HEK293T (cell line): ENCODE measurements at regions not wholly inside any gene's neighbourhood (a gene's known extent, or its start where the extent isn't known, plus 50 kb on each side); places are given as distances from the start of the nearest gene placed in this dataset.
"Not testable (repeated sequence)": the region's sequence is repeated elsewhere in the genome, so short reads cannot be mapped to it uniquely, and the experiment has no call there.

Experiments
- CTCF ChIA-PET: fragments of 350-600 bp; formaldehyde crosslinking; extraction: SDS; loops from one replicate; lab custom pipeline; 2021; ENCODE audit warnings: antibody characterized with exemption, inconsistent platforms; lab: Yijun Ruan, JAX
- POLR2A ChIA-PET: fragments of 350-600 bp; formaldehyde crosslinking; extraction: SDS; loops from one replicate; lab custom pipeline; 2020; ENCODE audit warnings: antibody characterized with exemption, inconsistent platforms; lab: Yijun Ruan, JAX
- DNase-seq: peaks from one replicate; pipeline ENCODE4 v3.0.0; 2012; ENCODE audit warnings: mixed read lengths; ENCODE audit errors: extremely low spot score
- ARNT ChIP-seq: fragments of 450-650 bp; IDR thresholded peaks from 2 replicates; pipeline ENCODE4 v1.6.1; 2017; ENCODE audit warnings: mild to moderate bottlenecking
- BHLHE40 ChIP-seq: fragments of 450-650 bp; IDR thresholded peaks from 2 replicates; pipeline ENCODE4 v1.6.1; 2016; ENCODE audit warnings: mild to moderate bottlenecking, moderate library complexity, borderline replicate concordance
- CTBP1 ChIP-seq: fragments of 450-650 bp; IDR thresholded peaks from 2 replicates; pipeline ENCODE4 v1.6.1; 2016; ENCODE audit warnings: borderline replicate concordance
- ELF4 ChIP-seq: fragments of 450-650 bp; IDR thresholded peaks from 2 replicates; pipeline ENCODE4 v1.6.1; 2017; ENCODE audit warnings: antibody characterized with exemption
- FOXA1 ChIP-seq: fragments of 450-650 bp; IDR thresholded peaks from 2 replicates; pipeline ENCODE4 v1.6.1; 2016; ENCODE audit warnings: mild to moderate bottlenecking
- FOXK2 ChIP-seq: fragments of 450-650 bp; IDR thresholded peaks from 2 replicates; pipeline ENCODE4 v1.6.1; 2016; ENCODE audit warnings: mild to moderate bottlenecking
- FOXM1 ChIP-seq: fragments of 450-650 bp; IDR thresholded peaks from 2 replicates; pipeline ENCODE4 v1.6.1; 2017; ENCODE audit warnings: mild to moderate bottlenecking, borderline replicate concordance
- HDGF ChIP-seq: fragments of 450-650 bp; IDR thresholded peaks from 2 replicates; pipeline ENCODE4 v1.6.1; 2017; ENCODE audit warnings: antibody characterized with exemption, borderline replicate concordance
- L3MBTL2 ChIP-seq: fragments of 450-650 bp; conservative IDR thresholded peaks from 2 replicates; pipeline ENCODE4 v1.6.1; 2016; ENCODE audit warnings: mild to moderate bottlenecking
- LEF1 ChIP-seq: fragments of 450-650 bp; IDR thresholded peaks from 2 replicates; pipeline ENCODE4 v1.6.1; 2017; ENCODE audit warnings: mild to moderate bottlenecking, borderline replicate concordance
- NFRKB ChIP-seq: fragments of 450-650 bp; IDR thresholded peaks from 2 replicates; pipeline ENCODE4 v1.6.1; 2016; ENCODE audit warnings: mild to moderate bottlenecking, moderate library complexity
- SP1 ChIP-seq: fragments of 450-650 bp; IDR thresholded peaks from 2 replicates; pipeline ENCODE4 v1.6.1; 2017
- SUZ12 ChIP-seq: fragments of 450-650 bp; IDR thresholded peaks from 2 replicates; pipeline ENCODE4 v1.6.1; 2016; ENCODE audit warnings: mild to moderate bottlenecking
- TARDBP ChIP-seq: fragments of 450-650 bp; IDR thresholded peaks from 2 replicates; pipeline ENCODE4 v1.6.1; 2016
- TF ChIP-seq, protein P1 (sequence below): fragments of 450-650 bp; IDR thresholded peaks from 2 replicates; pipeline ENCODE4 v1.6.1; 2016

- ChIA-PET POLR2A (no interaction called here), CTCF (no interaction called here)
- TF ChIP-seq HDGF (no peak), LEF1 (no peak), FOXM1 (no peak), ELF4 (no peak), SUZ12 (no peak), FOXK2 (no peak), SP1 (no peak), ARNT (no peak), FOXA1 (no peak), L3MBTL2 (no peak), TARDBP (no peak)
- no peak for DNase-seq
These were observed 2037.8 kb upstream of the LRRTM1 start for GRCh38 chr2:82342356-82342755.

- POLR2A ChIA-PET = no interaction called here
- CTCF ChIA-PET = no interaction called here
- DNase-seq = no peak
- no peak for TF ChIP-seq L3MBTL2
- TF ChIP-seq SUZ12 = no peak
- no peak for TF ChIP-seq FOXK2
- no peak for TF ChIP-seq HDGF
- TF ChIP-seq, protein P1, sequence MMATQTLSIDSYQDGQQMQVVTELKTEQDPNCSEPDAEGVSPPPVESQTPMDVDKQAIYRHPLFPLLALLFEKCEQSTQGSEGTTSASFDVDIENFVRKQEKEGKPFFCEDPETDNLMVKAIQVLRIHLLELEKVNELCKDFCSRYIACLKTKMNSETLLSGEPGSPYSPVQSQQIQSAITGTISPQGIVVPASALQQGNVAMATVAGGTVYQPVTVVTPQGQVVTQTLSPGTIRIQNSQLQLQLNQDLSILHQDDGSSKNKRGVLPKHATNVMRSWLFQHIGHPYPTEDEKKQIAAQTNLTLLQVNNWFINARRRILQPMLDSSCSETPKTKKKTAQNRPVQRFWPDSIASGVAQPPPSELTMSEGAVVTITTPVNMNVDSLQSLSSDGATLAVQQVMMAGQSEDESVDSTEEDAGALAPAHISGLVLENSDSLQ = no peak
- no peak for TF ChIP-seq FOXA1
- TF ChIP-seq SP1 = no peak
- no peak for TF ChIP-seq ELF4
- no peak for TF ChIP-seq CTBP1
- no peak for TF ChIP-seq FOXM1
- no peak for TF ChIP-seq LEF1
These were observed 2036.1 kb upstream of the LRRTM1 start for GRCh38 chr2:82340578-82341053.

DNA sequence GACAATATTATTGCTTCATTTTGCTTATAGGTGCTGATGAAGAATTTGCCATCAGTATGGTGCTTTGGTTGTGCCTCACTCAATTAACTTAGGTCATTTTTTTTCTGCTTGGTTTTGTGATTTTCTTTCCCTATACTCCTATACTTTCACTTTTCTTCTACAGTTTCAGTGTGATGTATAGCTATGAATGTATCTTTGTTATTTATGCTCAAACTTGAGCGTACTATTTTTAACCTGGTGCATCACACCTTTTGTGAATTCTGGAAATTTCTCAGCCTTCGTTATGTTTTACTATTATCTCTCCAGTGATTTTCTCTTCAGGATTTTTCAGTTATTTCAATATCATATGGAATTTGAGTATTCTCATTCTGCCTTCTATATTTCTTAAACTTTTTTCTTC, 2035.3 kb upstream of the LRRTM1 start:
- TF ChIP-seq L3MBTL2 (no peak), HDGF (no peak), FOXK2 (no peak), ARNT (no peak), NFRKB (no peak)
- TF ChIP-seq, protein P1 = no peak
- no peak for DNase-seq
- ChIA-PET POLR2A (no interaction called here), CTCF (no interaction called here)

- ChIA-PET CTCF (no interaction called here), POLR2A (no interaction called here)
- DNase-seq = no peak
- no peak for TF ChIP-seq L3MBTL2
- TF ChIP-seq TARDBP = no peak
- TF ChIP-seq SP1 = no peak
- no peak for TF ChIP-seq FOXM1
- no peak for TF ChIP-seq NFRKB
- TF ChIP-seq, protein P1 = no peak
These were observed 2029.1 kb upstream of the LRRTM1 start for GRCh38 chr2:82333697-82334096.

DNA sequence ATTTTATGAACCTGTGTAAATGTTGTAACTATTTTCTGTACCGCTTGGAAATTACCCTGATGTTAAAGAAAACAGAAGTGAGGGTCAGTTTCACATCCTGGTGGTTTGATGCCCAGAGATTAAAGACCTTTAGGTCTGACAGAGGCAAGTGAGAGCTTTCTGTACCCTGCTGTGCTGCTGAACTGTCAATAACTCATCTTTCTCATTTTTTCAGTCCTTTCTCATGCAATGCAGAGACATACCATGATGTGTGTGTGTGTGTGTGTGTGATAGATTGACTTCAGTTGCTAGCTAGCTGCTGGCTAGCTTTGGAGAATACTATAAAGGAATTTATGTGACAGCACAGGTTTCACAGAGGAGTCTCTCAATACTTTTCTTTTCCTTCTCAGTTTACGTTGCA, 2025.6 kb upstream of the LRRTM1 start:
- no peak for DNase-seq
- POLR2A ChIA-PET = no interaction called here

DNA sequence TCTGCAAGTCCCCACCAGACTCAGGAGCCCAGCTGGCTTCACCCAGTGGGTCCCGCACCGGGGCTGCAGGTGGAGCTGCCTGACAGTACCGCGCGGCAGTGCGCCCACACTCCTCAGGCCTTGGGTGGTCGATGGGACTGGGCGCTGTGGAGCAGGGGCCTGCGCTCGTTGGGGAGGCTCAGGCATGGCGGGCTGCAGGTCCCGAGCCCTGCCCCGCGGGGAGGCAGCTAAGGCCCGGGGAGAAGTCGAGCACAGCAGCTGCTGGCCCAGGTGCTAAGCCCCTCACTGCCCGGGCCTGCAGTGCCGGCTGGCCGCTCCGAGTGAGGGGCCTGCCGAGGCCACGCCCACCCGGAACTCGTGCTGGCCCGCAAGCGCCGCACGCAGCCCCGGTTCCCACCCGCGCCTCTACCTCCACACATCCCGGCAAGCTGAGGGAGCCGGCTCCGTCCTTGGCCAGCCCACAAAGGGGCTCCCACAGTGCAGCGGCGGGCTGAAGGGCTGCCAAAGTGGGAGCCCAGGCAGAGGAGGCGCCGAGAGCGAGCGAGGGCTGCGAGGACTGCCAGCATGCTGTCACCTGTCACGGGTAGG, 2021.7 kb upstream of the LRRTM1 start:
- CTCF ChIA-PET, POLR2A ChIA-PET: not testable (repeated sequence)

More for the DNA sequence above, 2025.6 kb upstream of the LRRTM1 start:
- CTCF ChIA-PET = no interaction called here
- TF ChIP-seq LEF1 (no peak), CTBP1 (no peak), TARDBP (no peak), FOXA1 (no peak), FOXM1 (no peak), NFRKB (no peak), SUZ12 (no peak), BHLHE40 (no peak), FOXK2 (no peak), HDGF (no peak)
- TF ChIP-seq, protein P1 = no peak

GRCh38 chr2:82320296-82320695, 2015.7 kb upstream of the LRRTM1 start:
- ChIA-PET POLR2A (no interaction called here), CTCF (no interaction called here)
- TF ChIP-seq FOXM1 (no peak), ARNT (no peak)
- DNase-seq = no peak

More for the DNA sequence above, 2021.7 kb upstream of the LRRTM1 start:
- not testable (repeated sequence) for DNase-seq
